A549 (cell line): ENCODE measurements at regions not wholly inside any gene's neighbourhood (a gene's known extent, or its start where the extent isn't known, plus 50 kb on each side); places are given as distances from the start of the nearest gene placed in this dataset.

Experiments used
- ATOH8 ChIP-seq: fragments of 250-450 bp; sonication (Bioruptor Pico); IDR thresholded peaks from 2 replicates; pipeline ENCODE4 v1.5.0; 2020; ENCODE audit warnings: low read depth, mild to moderate bottlenecking, moderate library complexity
- CTCF ChIP-seq: fragments of >200 bp; sonication (Bioruptor Twin); formaldehyde crosslinking; IDR thresholded peaks from 3 replicates; pipeline ENCODE4 v1.5.1; 2016
- ELK1 ChIP-seq: fragments of 150-350 bp; IDR thresholded peaks from 2 replicates; pipeline ENCODE4 v1.6.1; 2014; ENCODE audit warnings: low read depth, mild to moderate bottlenecking, low read length
- HDAC2 ChIP-seq: fragments of 200-600 bp; sonication (generic); IDR thresholded peaks from 2 replicates; pipeline ENCODE4 v1.6.1; 2016
- HEYL ChIP-seq: fragments of 250-450 bp; sonication (Bioruptor Pico); IDR thresholded peaks from 2 replicates; pipeline ENCODE4 v1.8.0; 2021; ENCODE audit warnings: mild to moderate bottlenecking, moderate library complexity
- JUN ChIP-seq, 2 experiments: fragments of >200 bp; sonication (Bioruptor Twin); formaldehyde crosslinking; IDR thresholded peaks; 2 replicates in 1 of 2; 3 replicates in 1 of 2; pipeline ENCODE4 v1.6.1; 2016 to 2017
- MAFK ChIP-seq: fragments of 450-650 bp; IDR thresholded peaks from 2 replicates; pipeline ENCODE4 v1.6.1; 2014; ENCODE audit not compliant: partially characterized antibody
- MAZ ChIP-seq: fragments of 150-350 bp; IDR thresholded peaks from 2 replicates; pipeline ENCODE4 v1.6.1; 2014; ENCODE audit warnings: antibody characterized with exemption, low read depth, low read length, borderline replicate concordance
- PBX3 ChIP-seq: IDR thresholded peaks from 2 replicates; pipeline ENCODE4 v1.6.1; 2012
- RAD21 ChIP-seq, 2 experiments: fragments of >200 bp in 1 of 2; sonication (Bioruptor Twin) in 1 of 2; formaldehyde crosslinking in 1 of 2; IDR thresholded peaks in 1 of 2; conservative IDR thresholded peaks in 1 of 2; 2 replicates in 1 of 2; 3 replicates in 1 of 2; pipeline ENCODE4 v1.6.1; 2012 to 2018; ENCODE audit warnings: inconsistent platforms in 1 of 2
- ZFP36 ChIP-seq: fragments of 450-650 bp; IDR thresholded peaks from 2 replicates; pipeline ENCODE4 v1.6.1; 2014; ENCODE audit warnings: borderline replicate concordance; ENCODE audit not compliant: partially characterized antibody

GRCh38 chr4:14701389-14701788, 300.9 kb upstream of the CPEB2 start:
- no peak for TF ChIP-seq MAFK
- TF ChIP-seq ATOH8 (CRISPR knock-in tag), result no peak
- no peak for TF ChIP-seq CTCF
- TF ChIP-seq PBX3, result no peak
- TF ChIP-seq ZFP36, result no peak
- TF ChIP-seq ELK1, result no peak
- no peak for TF ChIP-seq MAZ
- TF ChIP-seq RAD21 (conservative IDR thresholded peaks at IDR 0.05 in 1 of 2, IDR thresholded peaks at IDR 0.05 in 1 of 2), result no peak
- TF ChIP-seq HEYL (CRISPR knock-in tag), result no peak
- no peak for TF ChIP-seq JUN (IDR thresholded peaks at IDR 0.05)
- no peak for TF ChIP-seq HDAC2
